HEK293 (cell line): ENCODE measurements at regions not wholly inside any gene's neighbourhood (a gene's known extent, or its start where the extent isn't known, plus 50 kb on each side); places are given as distances from the start of the nearest gene placed in this dataset.

Source experiments
- CTCF ChIP-seq: fragments of 450-650 bp; formaldehyde crosslinking; IDR thresholded peaks from 2 replicates; pipeline ENCODE4 v1.5.1; 2016; ENCODE audit warnings: missing biosample characterization, missing genetic modification characterization
- REST ChIP-seq: fragments of 450-650 bp; formaldehyde crosslinking; IDR thresholded peaks from 2 replicates; pipeline ENCODE4 v1.5.1; 2016; ENCODE audit warnings: missing biosample characterization, missing genetic modification characterization
- ZBTB49 ChIP-seq: fragments of 450-650 bp; formaldehyde crosslinking; IDR thresholded peaks from 2 replicates; pipeline ENCODE4 v1.5.1; 2016; ENCODE audit warnings: missing biosample characterization, missing genetic modification characterization, low read depth
- ZNF140 ChIP-seq: fragments of 450-650 bp; formaldehyde crosslinking; IDR thresholded peaks from 2 replicates; pipeline ENCODE4 v1.5.1; 2016; ENCODE audit warnings: missing biosample characterization, missing genetic modification characterization
- ZNF449 ChIP-seq: fragments of 450-650 bp; formaldehyde crosslinking; IDR thresholded peaks from 2 replicates; pipeline ENCODE4 v1.5.1; 2017; ENCODE audit warnings: missing biosample characterization, mild to moderate bottlenecking, missing genetic modification characterization, moderate library complexity

- no peak for TF ChIP-seq REST (tag by site-specific recombination)
- no peak for TF ChIP-seq ZBTB49 (tag by site-specific recombination)
- TF ChIP-seq CTCF (tag by site-specific recombination): no peak
- TF ChIP-seq ZNF449 (tag by site-specific recombination): no peak
- no peak for TF ChIP-seq ZNF140 (tag by site-specific recombination)
Measured at GRCh38 chr10:37634351-37634880, 223.0 kb downstream of the ZNF248 start.
